ENCODE measurements at regions not wholly inside any gene's neighbourhood (a gene's known extent, or its start where the extent isn't known, plus 50 kb on each side); places are given as distances from the start of the nearest gene placed in this dataset.

DNA sequence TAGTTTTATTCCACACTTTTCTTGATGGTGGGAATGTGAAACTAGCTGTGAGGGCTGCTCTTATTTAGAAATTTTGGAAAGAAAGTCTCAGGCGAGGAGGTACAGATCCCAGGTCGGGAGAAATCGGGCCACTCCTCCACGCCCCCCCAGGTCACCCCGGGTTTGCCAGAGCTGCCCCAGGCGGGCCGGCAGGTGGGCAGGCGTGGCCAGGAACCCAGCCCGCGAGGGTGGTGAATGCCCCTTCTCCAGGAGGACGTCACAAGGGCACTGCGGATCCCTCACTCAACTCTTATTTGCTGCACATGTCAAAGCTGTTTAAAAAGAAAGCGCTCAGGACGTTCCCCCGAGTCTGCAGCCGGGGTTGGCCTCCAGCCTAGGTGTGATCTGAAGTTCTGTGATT, 60.5 kb upstream of the SLCO4A1 start:
- H3K79me2 ChIP-seq (ENCODE audit: insufficient read depth, low read length) = no peaks in the 10 kb centered on the region
- no peaks in the 10 kb centered on the region for H3K9me3 ChIP-seq (ENCODE audit: low read length)
- H3K9ac ChIP-seq (ENCODE audit: insufficient read depth, low read depth, low read length) = no peak overlapping the region
- H3K4me1 ChIP-seq (ENCODE audit: insufficient read depth, low read length) = no peaks in the 10 kb centered on the region
- H3K4me3 ChIP-seq (replicated peaks in 1 of 3; ENCODE audit: insufficient read depth in 1 of 3, low read depth in 2 of 3, low read length in 3 of 3) = no peak overlapping the region
- DNase-seq (ENCODE audit: low spot score) (no peak), FAIRE-seq (no peak), ATAC-seq (no peak)
- peaks cover 15 to 92% of the 10 kb centered on the region in 2 experiments for H3K27me3 ChIP-seq (ENCODE audit: control insufficient read depth in 1 of 2, insufficient read depth in 2 of 2, low read length in 2 of 2)
- 12% methylated on average over 16 of the region's 16 CpGs for WGBS (ENCODE audit: low lambda C conversion rate)
- BruUV-seq (replicated peaks) = no TSS peak
- H4K20me1 ChIP-seq (ENCODE audit: insufficient read depth, low read length) = peaks cover 23% of the 10 kb centered on the region; the same call in 1 of the 2 replicates
- intact Hi-C loops (cut with micrococcal nuclease; ENCODE audit: unreplicated experiment) (loop anchor here (5.0 kb wide), 1 partner anchor 60 kb away; no protein-coding TSS in a partner anchor), in situ Hi-C loops (cut with HindIII; ENCODE audit: extremely low pct_ligation_motif_present, low pct_unique_long_range_greater_than_20kb) (no loop called here)
- ChIA-PET POLR2A (no interaction called here), CTCF (ENCODE audit: low intra/inter-chr PET ratio, low total read pairs) (no interaction called here)
- H3K4me2 ChIP-seq (ENCODE audit: low read depth, low read length) = no peak overlapping the region
- no peak overlapping the region for H2AFZ ChIP-seq (ENCODE audit: low read length)
- no peak for TF ChIP-seq MED1 (CRISPR knock-in tag; IDR thresholded peaks at IDR 0.05)
- TF ChIP-seq ZNF230 (CRISPR knock-in tag; IDR thresholded peaks at IDR 0.05) = no peak
- no peak for TF ChIP-seq JARID2 (CRISPR knock-in tag; IDR thresholded peaks at IDR 0.05; ENCODE audit: insufficient replicate concordance)
- no peak for TF ChIP-seq IKZF4 (CRISPR knock-in tag; IDR thresholded peaks at IDR 0.05; ENCODE audit: borderline replicate concordance, low read depth, not compliant biosample characterization)
- no peak for TF ChIP-seq SETDB1 (CRISPR knock-in tag; IDR thresholded peaks at IDR 0.05; ENCODE audit: borderline replicate concordance)
- no peak overlapping the region for H3K27ac ChIP-seq (ENCODE audit: extremely low read length, insufficient read depth, low read length)
- no peaks in the 10 kb centered on the region for H3K36me3 ChIP-seq (replicated peaks in 1 of 2; ENCODE audit: control insufficient read depth in 1 of 2, insufficient read depth in 2 of 2, low read length in 2 of 2)

DNA sequence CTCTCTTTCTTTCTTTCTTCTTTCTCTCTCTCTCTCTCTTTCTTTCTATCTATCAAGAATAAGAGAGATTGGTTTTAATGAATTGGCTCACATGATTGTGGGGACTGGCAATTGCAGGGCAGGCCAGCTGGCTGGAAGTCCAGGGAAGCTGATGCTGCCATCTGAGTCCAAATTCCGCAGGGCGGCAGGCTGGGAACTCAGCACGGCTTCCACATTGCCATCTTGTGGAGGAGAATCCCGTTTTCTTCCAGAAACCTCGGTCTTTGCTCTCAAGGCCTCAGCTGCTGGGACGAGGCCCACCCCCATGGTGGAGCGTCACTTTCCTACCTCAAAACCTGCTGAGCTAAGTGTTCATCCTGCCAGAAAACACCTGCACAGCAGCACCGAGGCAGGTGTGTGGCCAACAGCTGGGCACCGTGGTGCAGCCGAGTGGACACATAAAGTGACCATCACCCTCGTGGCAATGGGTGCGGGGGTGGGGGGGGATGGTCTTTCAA, 58.8 kb upstream of the SLCO4A1 start:
- ATAC-seq (no peak), FAIRE-seq (peak; percentile 77), DNase-seq (ENCODE audit: low spot score) (no peak)
- Histone ChIP-seq H3K4me3 (replicated peaks in 1 of 3; ENCODE audit: insufficient read depth in 1 of 3, low read depth in 2 of 3, low read length in 3 of 3) (no peak overlapping the region), H3K9ac (ENCODE audit: insufficient read depth, low read depth, low read length) (no peak overlapping the region), H3K36me3 (replicated peaks in 1 of 2; ENCODE audit: control insufficient read depth in 1 of 2, insufficient read depth in 2 of 2, low read length in 2 of 2) (no peaks in the 10 kb centered on the region), H3K27ac (ENCODE audit: extremely low read length, insufficient read depth, low read length) (no peak overlapping the region), H3K9me3 (ENCODE audit: low read length) (no peaks in the 10 kb centered on the region), H3K4me1 (ENCODE audit: insufficient read depth, low read length) (no peaks in the 10 kb centered on the region), H4K20me1 (ENCODE audit: insufficient read depth, low read length) (peaks cover 16% of the 10 kb centered on the region; the same call in 1 of the 2 replicates), H2AFZ (ENCODE audit: low read length) (no peak overlapping the region), H3K4me2 (ENCODE audit: low read depth, low read length) (no peak overlapping the region), H3K79me2 (ENCODE audit: insufficient read depth, low read length) (no peaks in the 10 kb centered on the region), H3K27me3 (ENCODE audit: control insufficient read depth in 1 of 2, insufficient read depth in 2 of 2, low read length in 2 of 2) (peaks cover 15 to 93% of the 10 kb centered on the region in 2 experiments)
- intact Hi-C loops (cut with micrococcal nuclease; ENCODE audit: unreplicated experiment) (loop anchor here (5.0 kb wide), 1 partner anchor 61 kb away; no protein-coding TSS in a partner anchor), in situ Hi-C loops (cut with HindIII; ENCODE audit: extremely low pct_ligation_motif_present, low pct_unique_long_range_greater_than_20kb) (no loop called here)
- ChIA-PET CTCF (ENCODE audit: low intra/inter-chr PET ratio, low total read pairs) (no interaction called here), POLR2A (no interaction called here)
- BruUV-seq (replicated peaks) = no TSS peak
- WGBS (ENCODE audit: low lambda C conversion rate) = 8% methylated on average over 12 of the region's 12 CpGs
- TF ChIP-seq ZNF512 (CRISPR knock-in tag; IDR thresholded peaks at IDR 0.05) (peak; percentile 71; the same call in 1 of the 2 replicates), CTCF (CRISPR knock-in tag; IDR thresholded peaks at IDR 0.05) (peak; percentile 44), ZNF558 (CRISPR knock-in tag; IDR thresholded peaks at IDR 0.05; ENCODE audit: borderline replicate concordance) (no peak), FOSL1 (CRISPR knock-in tag; IDR thresholded peaks at IDR 0.05; ENCODE audit: borderline replicate concordance) (no peak), ZNF879 (CRISPR knock-in tag; IDR thresholded peaks at IDR 0.05) (no peak), U2AF2 (IDR thresholded peaks at IDR 0.05; ENCODE audit: low read depth, low read length) (no peak)
- TF ChIP-seq, protein P1, sequence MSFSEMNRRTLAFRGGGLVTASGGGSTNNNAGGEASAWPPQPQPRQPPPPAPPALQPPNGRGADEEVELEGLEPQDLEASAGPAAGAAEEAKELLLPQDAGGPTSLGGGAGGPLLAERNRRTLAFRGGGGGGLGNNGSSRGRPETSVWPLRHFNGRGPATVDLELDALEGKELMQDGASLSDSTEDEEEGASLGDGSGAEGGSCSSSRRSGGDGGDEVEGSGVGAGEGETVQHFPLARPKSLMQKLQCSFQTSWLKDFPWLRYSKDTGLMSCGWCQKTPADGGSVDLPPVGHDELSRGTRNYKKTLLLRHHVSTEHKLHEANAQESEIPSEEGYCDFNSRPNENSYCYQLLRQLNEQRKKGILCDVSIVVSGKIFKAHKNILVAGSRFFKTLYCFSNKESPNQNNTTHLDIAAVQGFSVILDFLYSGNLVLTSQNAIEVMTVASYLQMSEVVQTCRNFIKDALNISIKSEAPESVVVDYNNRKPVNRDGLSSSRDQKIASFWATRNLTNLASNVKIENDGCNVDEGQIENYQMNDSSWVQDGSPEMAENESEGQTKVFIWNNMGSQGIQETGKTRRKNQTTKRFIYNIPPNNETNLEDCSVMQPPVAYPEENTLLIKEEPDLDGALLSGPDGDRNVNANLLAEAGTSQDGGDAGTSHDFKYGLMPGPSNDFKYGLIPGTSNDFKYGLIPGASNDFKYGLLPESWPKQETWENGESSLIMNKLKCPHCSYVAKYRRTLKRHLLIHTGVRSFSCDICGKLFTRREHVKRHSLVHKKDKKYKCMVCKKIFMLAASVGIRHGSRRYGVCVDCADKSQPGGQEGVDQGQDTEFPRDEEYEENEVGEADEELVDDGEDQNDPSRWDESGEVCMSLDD (CRISPR knock-in tag; IDR thresholded peaks at IDR 0.05; ENCODE audit: borderline replicate concordance) = no peak

Data from HepG2 (cell line).